OCI-LY7 (cell line): ENCODE measurements at regions not wholly inside any gene's neighbourhood (a gene's known extent, or its start where the extent isn't known, plus 50 kb on each side); places are given as distances from the start of the nearest gene placed in this dataset.

Experiments
- BruUV-seq: library from RNA; stranded (reverse); fragments of 400-500 nt; replicated peaks from 2 replicates; lab custom pipeline; 2021; lab: Mats Ljungman, UMichigan
- CTCF ChIA-PET: fragments of 300-600 bp; sonication (Branson Sonifier 250); formaldehyde crosslinking; loops from one replicate; lab custom pipeline; 2022; ENCODE audit warnings: antibody characterized with exemption; ENCODE audit not compliant: unreplicated experiment; lab: Charles Lee
- POLR2A ChIA-PET: fragments of 300-600 bp; sonication (Branson Sonifier 250); formaldehyde crosslinking; loops from one replicate; lab custom pipeline; 2022; ENCODE audit warnings: antibody characterized with exemption; lab: Charles Lee
- DNase-seq: peaks from one replicate; pipeline ENCODE4 v3.0.0-alpha.2; 2015; ENCODE audit warnings: low spot score
- H2AFZ ChIP-seq: fragments of 200-600 bp; sonication (generic), shearing (Covaris generic); 2 replicates; pipeline ENCODE4 v1.6.1; 2014; ENCODE audit warnings: mild to moderate bottlenecking, antibody characterized with exemption, low read length, moderate library complexity
- H3K27ac ChIP-seq: fragments of 200-600 bp; sonication (generic); 2 replicates; pipeline ENCODE4 v1.5.1; 2014; ENCODE audit warnings: mixed run types, low read depth, mild to moderate bottlenecking, moderate library complexity, low read length, inconsistent platforms; ENCODE audit not compliant: poor library complexity, severe bottlenecking
- H3K36me3 ChIP-seq: fragments of 200-600 bp; sonication (generic); 2 replicates; pipeline ENCODE4 v1.6.1; 2014; ENCODE audit warnings: mild to moderate bottlenecking, antibody characterized with exemption, low read length, moderate library complexity, mixed read lengths; ENCODE audit not compliant: insufficient read depth
- H3K4me1 ChIP-seq: fragments of 200-600 bp; sonication (generic); 2 replicates; pipeline ENCODE4 v1.5.1; 2014; ENCODE audit warnings: mild to moderate bottlenecking, low read length; ENCODE audit not compliant: insufficient read depth, poor library complexity, severe bottlenecking
- H3K4me2 ChIP-seq: fragments of 200-600 bp; sonication (generic); 2 replicates; pipeline ENCODE4 v1.6.1; 2014; ENCODE audit warnings: mild to moderate bottlenecking, low read length
- H3K4me3 ChIP-seq: fragments of 200-600 bp; sonication (generic); 2 replicates; pipeline ENCODE4 v1.5.1; 2014; ENCODE audit warnings: mild to moderate bottlenecking, low read depth, low read length; ENCODE audit not compliant: poor library complexity, severe bottlenecking
- H3K79me2 ChIP-seq: fragments of 200-600 bp; sonication (generic); 2 replicates; pipeline ENCODE4 v1.6.1; 2016; ENCODE audit warnings: low read depth, mild to moderate bottlenecking, low read length, moderate library complexity, mixed read lengths; ENCODE audit not compliant: insufficient read depth
- H3K9me2 ChIP-seq: fragments of 200-600 bp; sonication (generic); 2 replicates; pipeline ENCODE4 v1.6.1; 2016; ENCODE audit warnings: mild to moderate bottlenecking, low read length, mixed read lengths; ENCODE audit not compliant: insufficient read depth
- H3K9me3 ChIP-seq: fragments of 200-600 bp; sonication (generic); 2 replicates; pipeline ENCODE4 v1.6.1; 2014; ENCODE audit warnings: mild to moderate bottlenecking, mixed run types, low read length, mixed read lengths
- H4K20me1 ChIP-seq: fragments of 200-600 bp; sonication (generic); 2 replicates; pipeline ENCODE4 v1.6.1; 2014; ENCODE audit warnings: mild to moderate bottlenecking, antibody characterized with exemption, low read length, moderate library complexity, mixed read lengths; ENCODE audit not compliant: insufficient read depth
- EZH2phosphoT487 ChIP-seq: fragments of 200-600 bp; sonication (generic); IDR thresholded peaks from 2 replicates; pipeline ENCODE4 v1.6.1; 2018; ENCODE audit warnings: low read depth, borderline replicate concordance, mild to moderate bottlenecking, mixed run types, antibody characterized with exemption, low read length, moderate library complexity, mixed read lengths
- intact Hi-C: fragments of 100-400 bp; cut with micrococcal nuclease; formaldehyde crosslinking; loops from one replicate; pipeline ENCODE4 v1.10.0; 2022; ENCODE audit not compliant: unreplicated experiment
- TF ChIP-seq, protein P1 (sequence below): fragments of 200-600 bp; sonication (generic); conservative IDR thresholded peaks from 2 replicates; pipeline ENCODE4 v1.5.1; 2014; ENCODE audit warnings: mild to moderate bottlenecking, antibody characterized with exemption, low read length, moderate library complexity, mixed read lengths

DNA sequence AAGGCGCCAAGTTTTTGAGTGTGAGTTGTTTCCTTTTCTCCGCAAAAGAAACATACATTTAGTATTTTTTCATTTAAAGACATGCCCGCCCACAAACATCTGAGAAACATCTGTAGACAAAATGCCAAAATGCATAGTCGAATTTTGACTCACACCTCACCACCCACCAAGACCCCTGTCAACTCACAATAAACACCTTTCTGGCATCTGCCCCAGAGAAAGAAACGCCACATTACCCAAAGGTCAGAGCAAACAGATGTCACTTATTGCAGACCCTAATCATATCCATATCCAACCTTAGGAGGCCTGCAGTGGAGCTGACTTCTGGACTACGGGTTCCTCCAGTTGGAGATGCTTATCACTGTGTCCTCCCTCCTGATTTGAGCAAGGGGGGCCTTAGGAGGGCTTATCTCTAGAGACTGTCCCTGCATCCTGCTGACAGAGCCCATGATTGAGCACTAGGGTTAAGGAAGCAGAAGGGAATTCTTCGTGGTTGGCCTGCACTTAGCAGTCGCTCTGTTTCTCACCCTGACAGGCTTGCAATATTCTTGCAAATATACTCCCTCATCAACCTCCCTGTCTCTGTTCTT lies 90.5 kb upstream of the TBX18 start:
- DNase-seq, result no peak
- Histone ChIP-seq H3K79me2 (no peaks in the 10 kb centered on the region), H3K9me3 (no peaks in the 10 kb centered on the region), H3K9me2 (no peaks in the 10 kb centered on the region), H3K4me2 (no peak overlapping the region), H4K20me1 (no peaks in the 10 kb centered on the region), H3K36me3 (no peaks in the 10 kb centered on the region), H2AFZ (no peak overlapping the region), H3K4me1 (no peaks in the 10 kb centered on the region), H3K4me3 (no peak overlapping the region), H3K27ac (no peak overlapping the region)
- CTCF ChIA-PET, result no interaction called here
- no TSS peak for BruUV-seq
- TF ChIP-seq, protein P1, sequence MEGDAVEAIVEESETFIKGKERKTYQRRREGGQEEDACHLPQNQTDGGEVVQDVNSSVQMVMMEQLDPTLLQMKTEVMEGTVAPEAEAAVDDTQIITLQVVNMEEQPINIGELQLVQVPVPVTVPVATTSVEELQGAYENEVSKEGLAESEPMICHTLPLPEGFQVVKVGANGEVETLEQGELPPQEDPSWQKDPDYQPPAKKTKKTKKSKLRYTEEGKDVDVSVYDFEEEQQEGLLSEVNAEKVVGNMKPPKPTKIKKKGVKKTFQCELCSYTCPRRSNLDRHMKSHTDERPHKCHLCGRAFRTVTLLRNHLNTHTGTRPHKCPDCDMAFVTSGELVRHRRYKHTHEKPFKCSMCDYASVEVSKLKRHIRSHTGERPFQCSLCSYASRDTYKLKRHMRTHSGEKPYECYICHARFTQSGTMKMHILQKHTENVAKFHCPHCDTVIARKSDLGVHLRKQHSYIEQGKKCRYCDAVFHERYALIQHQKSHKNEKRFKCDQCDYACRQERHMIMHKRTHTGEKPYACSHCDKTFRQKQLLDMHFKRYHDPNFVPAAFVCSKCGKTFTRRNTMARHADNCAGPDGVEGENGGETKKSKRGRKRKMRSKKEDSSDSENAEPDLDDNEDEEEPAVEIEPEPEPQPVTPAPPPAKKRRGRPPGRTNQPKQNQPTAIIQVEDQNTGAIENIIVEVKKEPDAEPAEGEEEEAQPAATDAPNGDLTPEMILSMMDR, result no peak
- no peak for TF ChIP-seq EZH2phosphoT487
- intact Hi-C loops, result no loop called here
- POLR2A ChIA-PET, result no interaction called here

DNA sequence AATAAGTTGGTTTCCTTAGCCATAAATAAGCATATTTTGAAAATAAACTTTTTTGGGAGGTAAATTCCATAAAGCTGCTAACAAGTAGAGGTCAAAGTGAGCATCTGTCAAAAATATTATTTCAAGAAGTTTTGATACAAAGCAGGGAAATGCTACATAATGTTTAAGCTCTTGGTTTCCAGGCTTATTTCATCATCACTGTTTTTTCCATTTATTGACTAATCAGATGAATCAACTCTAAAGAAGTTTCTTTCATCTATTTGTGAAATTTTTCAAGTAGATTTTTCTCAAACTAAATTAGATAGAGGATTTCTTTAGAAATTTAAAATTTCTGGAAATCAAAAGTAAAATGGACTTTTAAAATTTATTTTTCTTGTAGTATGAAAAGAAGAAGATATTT lies 89.5 kb upstream of the TBX18 start:
- no peak overlapping the region for H3K4me3 ChIP-seq
- H3K36me3 ChIP-seq, result no peaks in the 10 kb centered on the region
- no peaks in the 10 kb centered on the region for H3K79me2 ChIP-seq
- ChIA-PET CTCF (no interaction called here), POLR2A (interaction anchor here (0.6 to 1.3 kb wide), 2 partner anchors 77 to 621 kb away, joined by 3 to 4 read pairs; no protein-coding TSS in a partner anchor)
- no peaks in the 10 kb centered on the region for H3K4me1 ChIP-seq
- no peak overlapping the region for H3K27ac ChIP-seq
- no peaks in the 10 kb centered on the region for H3K9me2 ChIP-seq
- no peak for DNase-seq
- intact Hi-C loops, result no loop called here
- H4K20me1 ChIP-seq, result no peaks in the 10 kb centered on the region
- no peak overlapping the region for H2AFZ ChIP-seq
- TF ChIP-seq EZH2phosphoT487, result no peak
- TF ChIP-seq, protein P1, result no peak
- H3K4me2 ChIP-seq, result no peak overlapping the region
- H3K9me3 ChIP-seq, result no peaks in the 10 kb centered on the region
- BruUV-seq, result no TSS peak

GRCh38 chr6:84848960-84849359 lies 84.6 kb upstream of the TBX18 start:
- H3K36me3 ChIP-seq, result no peaks in the 10 kb centered on the region
- no peaks in the 10 kb centered on the region for H3K9me2 ChIP-seq
- intact Hi-C loops, result no loop called here
- no peak overlapping the region for H2AFZ ChIP-seq
- H3K27ac ChIP-seq, result no peak overlapping the region
- no peaks in the 10 kb centered on the region for H4K20me1 ChIP-seq
- no peaks in the 10 kb centered on the region for H3K4me1 ChIP-seq
- no peak overlapping the region for H3K4me3 ChIP-seq
- BruUV-seq, result no TSS peak
- CTCF ChIA-PET, result no interaction called here
- POLR2A ChIA-PET, result no interaction called here
- H3K4me2 ChIP-seq, result no peak overlapping the region
- TF ChIP-seq, protein P1, result no peak
- TF ChIP-seq EZH2phosphoT487, result no peak
- DNase-seq, result no peak
- no peaks in the 10 kb centered on the region for H3K9me3 ChIP-seq
- no peaks in the 10 kb centered on the region for H3K79me2 ChIP-seq
